ENCODE measurements at regions not wholly inside any gene's neighbourhood (a gene's known extent, or its start where the extent isn't known, plus 50 kb on each side); places are given as distances from the start of the nearest gene placed in this dataset.

DNA sequence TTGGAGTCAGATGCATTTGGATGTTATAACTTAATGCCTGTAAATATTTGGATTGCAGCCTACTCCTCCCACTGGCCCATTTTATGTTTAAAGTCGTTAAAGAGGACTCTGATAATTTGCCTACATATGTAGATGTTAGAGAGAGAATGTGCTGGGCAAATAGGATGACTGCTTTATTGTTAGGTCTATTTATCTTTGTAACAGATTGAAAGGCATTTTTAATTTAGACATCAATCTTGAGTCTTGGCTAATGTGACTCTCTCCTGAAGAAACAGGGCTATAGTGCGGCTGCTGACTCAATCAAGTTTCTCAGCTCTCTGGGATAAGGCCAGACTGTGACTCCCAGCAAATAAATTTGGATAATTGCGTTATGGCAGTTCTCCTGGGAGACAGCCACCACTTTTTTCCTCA is 1101.4 kb downstream of the CBLN2 start:
- TF ChIP-seq, protein P1, sequence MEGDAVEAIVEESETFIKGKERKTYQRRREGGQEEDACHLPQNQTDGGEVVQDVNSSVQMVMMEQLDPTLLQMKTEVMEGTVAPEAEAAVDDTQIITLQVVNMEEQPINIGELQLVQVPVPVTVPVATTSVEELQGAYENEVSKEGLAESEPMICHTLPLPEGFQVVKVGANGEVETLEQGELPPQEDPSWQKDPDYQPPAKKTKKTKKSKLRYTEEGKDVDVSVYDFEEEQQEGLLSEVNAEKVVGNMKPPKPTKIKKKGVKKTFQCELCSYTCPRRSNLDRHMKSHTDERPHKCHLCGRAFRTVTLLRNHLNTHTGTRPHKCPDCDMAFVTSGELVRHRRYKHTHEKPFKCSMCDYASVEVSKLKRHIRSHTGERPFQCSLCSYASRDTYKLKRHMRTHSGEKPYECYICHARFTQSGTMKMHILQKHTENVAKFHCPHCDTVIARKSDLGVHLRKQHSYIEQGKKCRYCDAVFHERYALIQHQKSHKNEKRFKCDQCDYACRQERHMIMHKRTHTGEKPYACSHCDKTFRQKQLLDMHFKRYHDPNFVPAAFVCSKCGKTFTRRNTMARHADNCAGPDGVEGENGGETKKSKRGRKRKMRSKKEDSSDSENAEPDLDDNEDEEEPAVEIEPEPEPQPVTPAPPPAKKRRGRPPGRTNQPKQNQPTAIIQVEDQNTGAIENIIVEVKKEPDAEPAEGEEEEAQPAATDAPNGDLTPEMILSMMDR (IDR thresholded peaks at IDR 0.05): no peak
- TF ChIP-seq SIN3A (IDR thresholded peaks at IDR 0.05; ENCODE audit: borderline replicate concordance, insufficient read depth, low read depth, low read length): no peak
- no peak for TF ChIP-seq TCF7L2 (IDR thresholded peaks at IDR 0.05; ENCODE audit: low read depth, low read length)
- no peak for TF ChIP-seq POLR2AphosphoS5 (IDR thresholded peaks at IDR 0.05; ENCODE audit: low read depth, low read length)
- TF ChIP-seq, protein P2, sequence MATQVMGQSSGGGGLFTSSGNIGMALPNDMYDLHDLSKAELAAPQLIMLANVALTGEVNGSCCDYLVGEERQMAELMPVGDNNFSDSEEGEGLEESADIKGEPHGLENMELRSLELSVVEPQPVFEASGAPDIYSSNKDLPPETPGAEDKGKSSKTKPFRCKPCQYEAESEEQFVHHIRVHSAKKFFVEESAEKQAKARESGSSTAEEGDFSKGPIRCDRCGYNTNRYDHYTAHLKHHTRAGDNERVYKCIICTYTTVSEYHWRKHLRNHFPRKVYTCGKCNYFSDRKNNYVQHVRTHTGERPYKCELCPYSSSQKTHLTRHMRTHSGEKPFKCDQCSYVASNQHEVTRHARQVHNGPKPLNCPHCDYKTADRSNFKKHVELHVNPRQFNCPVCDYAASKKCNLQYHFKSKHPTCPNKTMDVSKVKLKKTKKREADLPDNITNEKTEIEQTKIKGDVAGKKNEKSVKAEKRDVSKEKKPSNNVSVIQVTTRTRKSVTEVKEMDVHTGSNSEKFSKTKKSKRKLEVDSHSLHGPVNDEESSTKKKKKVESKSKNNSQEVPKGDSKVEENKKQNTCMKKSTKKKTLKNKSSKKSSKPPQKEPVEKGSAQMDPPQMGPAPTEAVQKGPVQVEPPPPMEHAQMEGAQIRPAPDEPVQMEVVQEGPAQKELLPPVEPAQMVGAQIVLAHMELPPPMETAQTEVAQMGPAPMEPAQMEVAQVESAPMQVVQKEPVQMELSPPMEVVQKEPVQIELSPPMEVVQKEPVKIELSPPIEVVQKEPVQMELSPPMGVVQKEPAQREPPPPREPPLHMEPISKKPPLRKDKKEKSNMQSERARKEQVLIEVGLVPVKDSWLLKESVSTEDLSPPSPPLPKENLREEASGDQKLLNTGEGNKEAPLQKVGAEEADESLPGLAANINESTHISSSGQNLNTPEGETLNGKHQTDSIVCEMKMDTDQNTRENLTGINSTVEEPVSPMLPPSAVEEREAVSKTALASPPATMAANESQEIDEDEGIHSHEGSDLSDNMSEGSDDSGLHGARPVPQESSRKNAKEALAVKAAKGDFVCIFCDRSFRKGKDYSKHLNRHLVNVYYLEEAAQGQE (IDR thresholded peaks at IDR 0.05; ENCODE audit: insufficient read depth in 1 of 2, low read depth in 2 of 2, low read length in 1 of 2): no peak
- CTCF ChIA-PET: no interaction called here
- POLR2A ChIA-PET: no interaction called here
- intact Hi-C loops (cut with micrococcal nuclease; ENCODE audit: unreplicated experiment): no loop called here
- H3K4me3 ChIP-seq (ENCODE audit: low read depth in 2 of 2, low read length in 2 of 2): no peak overlapping the region
- no TSS peak for BruUV-seq (replicated peaks)
- no peaks in the 10 kb centered on the region for H3K9me3 ChIP-seq (ENCODE audit: control insufficient read depth, insufficient read depth, low read depth, low read length)
- no peaks in the 10 kb centered on the region for H3K27me3 ChIP-seq (ENCODE audit: control insufficient read depth, insufficient read depth, low read length)
- H3K36me3 ChIP-seq (ENCODE audit: control insufficient read depth, insufficient read depth, low read length): no peaks in the 10 kb centered on the region
- ATAC-seq: no peak
- in situ Hi-C loops (cut with HindIII; ENCODE audit: low pct_unique_long_range_greater_than_20kb, low sequenced_read_pairs): no loop called here
- no peaks in the 10 kb centered on the region for H3K4me1 ChIP-seq (ENCODE audit: control insufficient read depth, insufficient read depth, low read length)
- no peak overlapping the region for H3K27ac ChIP-seq (ENCODE audit: low read length)
- no peak for DNase-seq (ENCODE audit: low read depth, low spot score)

DNA sequence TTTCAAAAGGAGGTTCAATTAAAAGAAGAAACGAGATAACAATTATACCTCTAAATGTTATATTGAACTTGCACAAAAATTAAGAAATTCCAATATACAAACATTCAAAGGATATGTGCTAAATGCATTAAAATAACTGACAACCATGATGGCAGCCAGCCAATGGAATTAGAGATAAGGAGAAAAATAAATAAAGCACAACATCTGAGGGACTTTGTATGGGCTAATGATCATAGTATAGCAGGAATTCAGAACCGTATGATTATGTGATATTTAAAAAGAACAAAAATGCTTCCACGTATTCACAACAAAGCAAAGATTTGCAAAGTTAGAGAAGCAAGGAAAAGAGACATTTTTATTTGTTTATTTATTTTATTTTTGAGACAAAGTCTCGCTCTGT is 1103.0 kb downstream of the CBLN2 start:
- BruUV-seq (replicated peaks): no TSS peak
- Histone ChIP-seq H3K4me3 (ENCODE audit: low read depth in 2 of 2, low read length in 2 of 2) (no peak overlapping the region), H3K27ac (ENCODE audit: low read length) (no peak overlapping the region), H3K27me3 (ENCODE audit: control insufficient read depth, insufficient read depth, low read length) (no peaks in the 10 kb centered on the region), H3K9me3 (ENCODE audit: control insufficient read depth, insufficient read depth, low read depth, low read length) (no peaks in the 10 kb centered on the region), H3K36me3 (ENCODE audit: control insufficient read depth, insufficient read depth, low read length) (no peaks in the 10 kb centered on the region), H3K4me1 (ENCODE audit: control insufficient read depth, insufficient read depth, low read length) (no peaks in the 10 kb centered on the region)
- POLR2A ChIA-PET: no interaction called here
- ATAC-seq (no peak), DNase-seq (ENCODE audit: low read depth, low spot score) (no peak)
- in situ Hi-C loops (cut with HindIII; ENCODE audit: low pct_unique_long_range_greater_than_20kb, low sequenced_read_pairs): no loop called here
- intact Hi-C loops (cut with micrococcal nuclease; ENCODE audit: unreplicated experiment): no loop called here
- CTCF ChIA-PET: no interaction called here
- TF ChIP-seq, protein P1 (IDR thresholded peaks at IDR 0.05): no peak
- TF ChIP-seq TCF7L2 (IDR thresholded peaks at IDR 0.05; ENCODE audit: low read depth, low read length): no peak
- TF ChIP-seq POLR2AphosphoS5 (IDR thresholded peaks at IDR 0.05; ENCODE audit: low read depth, low read length): no peak
- TF ChIP-seq, protein P2 (IDR thresholded peaks at IDR 0.05; ENCODE audit: insufficient read depth in 1 of 2, low read depth in 2 of 2, low read length in 1 of 2): no peak
- TF ChIP-seq SIN3A (IDR thresholded peaks at IDR 0.05; ENCODE audit: borderline replicate concordance, insufficient read depth, low read depth, low read length): no peak
